ENCODE measurements at regions not wholly inside any gene's neighbourhood (a gene's known extent, or its start where the extent isn't known, plus 50 kb on each side); places are given as distances from the start of the nearest gene placed in this dataset.

DNA sequence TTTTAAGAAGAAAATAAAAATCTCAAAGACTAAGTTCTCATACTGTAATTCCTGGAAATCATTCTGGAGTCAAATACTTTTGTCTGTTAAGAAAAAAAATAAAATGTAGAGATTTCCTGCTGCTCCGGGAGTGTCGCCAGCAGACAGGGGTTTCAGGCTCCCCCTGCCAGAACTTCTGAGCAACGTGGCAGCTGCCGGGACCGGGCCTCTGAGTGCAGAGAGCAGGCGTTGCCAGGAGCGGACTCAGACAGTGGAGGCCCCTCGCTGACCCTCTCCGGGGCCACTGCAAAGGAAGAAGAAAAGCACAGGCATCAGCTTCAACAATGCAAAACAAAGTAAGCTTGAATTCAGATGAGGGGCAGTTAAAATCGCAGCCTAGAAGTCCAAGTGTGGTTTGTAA is 95.5 kb downstream of the THBS2 start:
- TF ChIP-seq POLR2A (IDR thresholded peaks at IDR 0.05; ENCODE audit: low read depth, low read length), result no peak
- TF ChIP-seq POLR2AphosphoS5 (IDR thresholded peaks at IDR 0.05; ENCODE audit: low read depth, low read length), result no peak

Data from GM12892 (cell line).